PC-3 (cell line): ENCODE measurements at regions not wholly inside any gene's neighbourhood (a gene's known extent, or its start where the extent isn't known, plus 50 kb on each side); places are given as distances from the start of the nearest gene placed in this dataset.

ENCODE experiments used
- CTCF ChIP-seq: fragments of 300-600 bp; sonication (generic); conservative IDR thresholded peaks from 2 replicates; pipeline ENCODE4 v1.5.1; 2017; ENCODE audit warnings: antibody characterized with exemption, low read depth, mild to moderate bottlenecking, low read length
- EZH2phosphoT487 ChIP-seq: fragments of 300-600 bp; sonication (generic); IDR thresholded peaks from 2 replicates; pipeline ENCODE4 v1.6.1; 2018; ENCODE audit warnings: mild to moderate bottlenecking, antibody characterized with exemption, low read length, borderline replicate concordance

GRCh38 chr2:62326735-62327134 lies 130.8 kb downstream of the B3GNT2 start:
- TF ChIP-seq CTCF (no peak), EZH2phosphoT487 (no peak)
